Gastroesophageal sphincter (tissue), 4 donors: ENCODE measurements at regions not wholly inside any gene's neighbourhood (a gene's known extent, or its start where the extent isn't known, plus 50 kb on each side); places are given as distances from the start of the nearest gene placed in this dataset.
"Not testable (repeated sequence)": the region's sequence is repeated elsewhere in the genome, so short reads cannot be mapped to it uniquely, and the experiment has no call there.

Experiments used
- ATAC-seq: fragments of 150-250 bp; one replicate; pipeline ENCODE4 v1.9.1; 2016; ENCODE audit warnings: mild to moderate bottlenecking, moderate library complexity
- H3K27ac ChIP-seq, 4 donors: fragments of 200-600 bp; sonication (generic) in 3 of 4; 1 replicate in 3 of 4; 2 replicates in 1 of 4; pipeline ENCODE4 v1.5.1; 2016 to 2019
- H3K27me3 ChIP-seq: fragments of 200-600 bp; sonication (generic); one replicate; pipeline ENCODE4 v1.5.1; 2019
- H3K36me3 ChIP-seq, 2 donors: fragments of 200-600 bp; sonication (generic); one replicate each; pipeline ENCODE4 v1.5.1; 2019; ENCODE audit warnings: control low read depth in 1 of 2
- H3K4me1 ChIP-seq, 3 donors: fragments of 200-600 bp; sonication (generic); 1 replicate in 2 of 3; 2 replicates in 1 of 3; pipeline ENCODE4 v1.5.1; 2016 to 2019; ENCODE audit warnings: control low read depth in 2 of 3
- H3K4me3 ChIP-seq, 2 donors: fragments of 200-600 bp; sonication (generic); one replicate each; pipeline ENCODE4 v1.5.1; 2019; ENCODE audit warnings: mild to moderate bottlenecking in 1 of 2, moderate library complexity in 1 of 2
- H3K9me3 ChIP-seq, 3 donors: fragments of 200-600 bp; sonication (generic); one replicate each; pipeline ENCODE4 v1.5.1; 2017 to 2019; ENCODE audit warnings: control low read depth in 2 of 3
- CTCF ChIP-seq, 4 experiments: fragments of 200-600 bp in 2 of 4; fragments of 450-650 bp in 2 of 4; sonication (generic) in 1 of 4; IDR thresholded peaks; one replicate each; pipeline ENCODE4 v1.5.1; 2017 to 2019; ENCODE audit warnings: antibody characterized with exemption in 4 of 4, mild to moderate bottlenecking in 2 of 4, moderate library complexity in 2 of 4
- EP300 ChIP-seq: sonication (generic); formaldehyde crosslinking; IDR thresholded peaks from one replicate; pipeline ENCODE4 v1.6.1; 2017; ENCODE audit warnings: antibody characterized with exemption, mild to moderate bottlenecking
- POLR2A ChIP-seq, 2 donors: fragments of 450-650 bp; IDR thresholded peaks; one replicate each; pipeline ENCODE4 v1.6.1; 2017; ENCODE audit warnings: antibody characterized with exemption in 2 of 2, mild to moderate bottlenecking in 2 of 2, moderate library complexity in 1 of 2
- POLR2AphosphoS5 ChIP-seq: sonication (generic); formaldehyde crosslinking; IDR thresholded peaks from one replicate; pipeline ENCODE4 v1.6.1; 2017; ENCODE audit warnings: antibody characterized with exemption
- WGBS, 2 donors: methylation state at CpG; one replicate each; pipeline ENCODE4 v1.1.5; 2018; ENCODE audit warnings: low coverage in 1 of 2; 5-methylcytosine and 5-hydroxymethylcytosine counted together

GRCh38 chr13:71359641-71360040 lies 507.4 kb downstream of the DACH1 start:
- Histone ChIP-seq H3K27ac (no peak overlapping the region), H3K9me3 (no peaks in the 10 kb centered on the region), H3K4me3 (no peak overlapping the region), H3K27me3 (no peaks in the 10 kb centered on the region), H3K4me1 (no peaks in the 10 kb centered on the region), H3K36me3 (no peaks in the 10 kb centered on the region)
- 81 to 90% methylated on average over 4 of the region's 4 CpGs for WGBS, 2 donors
- no peak for ATAC-seq
- no peak for TF ChIP-seq CTCF (IDR thresholded peaks at IDR 0.05)

GRCh38 chr13:71358218-71358617 lies 508.8 kb downstream of the DACH1 start:
- no peaks in the 10 kb centered on the region for H3K4me1 ChIP-seq
- TF ChIP-seq POLR2AphosphoS5 (no peak), CTCF (IDR thresholded peaks at IDR 0.05) (no peak), EP300 (no peak), POLR2A (IDR thresholded peaks at IDR 0.05) (no peak)
- no peak for ATAC-seq
- H3K27me3 ChIP-seq: no peaks in the 10 kb centered on the region
- no peak overlapping the region for H3K27ac ChIP-seq
- 17 to 44% methylated on average over 1 of the region's 1 CpG for WGBS, 2 donors
- no peaks in the 10 kb centered on the region for H3K9me3 ChIP-seq
- H3K4me3 ChIP-seq: no peak overlapping the region
- H3K36me3 ChIP-seq: no peaks in the 10 kb centered on the region

- TF ChIP-seq POLR2A (IDR thresholded peaks at IDR 0.05): no peak
- no peak for TF ChIP-seq POLR2AphosphoS5
- no peak for TF ChIP-seq EP300
- no peak for TF ChIP-seq CTCF (IDR thresholded peaks at IDR 0.05)
- WGBS, 2 donors: 87 to 98% methylated on average over 7 of the region's 7 CpGs
- Histone ChIP-seq H3K4me1 (no peaks in the 10 kb centered on the region), H3K4me3 (no peak overlapping the region), H3K9me3 (no peaks in the 10 kb centered on the region), H3K36me3 (no peaks in the 10 kb centered on the region), H3K27me3 (no peaks in the 10 kb centered on the region), H3K27ac (no peak overlapping the region)
- ATAC-seq: no peak
Measured at GRCh38 chr13:71355010-71355409, 512.0 kb downstream of the DACH1 start.

- no peak for TF ChIP-seq POLR2A (IDR thresholded peaks at IDR 0.05)
- TF ChIP-seq POLR2AphosphoS5: no peak
- no peak for TF ChIP-seq CTCF (IDR thresholded peaks at IDR 0.05)
- TF ChIP-seq EP300: no peak
- ATAC-seq: no peak
Measured at GRCh38 chr13:71350886-71351285, 516.1 kb downstream of the DACH1 start.

GRCh38 chr13:71345856-71346255 lies 521.1 kb downstream of the DACH1 start:
- ATAC-seq, H3K4me3 ChIP-seq: not testable (repeated sequence)
- WGBS, 2 donors: 100% methylated on average over 1 of the region's 4 CpGs; no CpG with 5 or more reads in 1 of the 2 donors

More at GRCh38 chr13:71350886-71351285, 516.1 kb downstream of the DACH1 start:
- 60 to 75% methylated on average over 2 of the region's 2 CpGs for WGBS, 2 donors
- H3K36me3 ChIP-seq: no peaks in the 10 kb centered on the region
- no peak overlapping the region for H3K27ac ChIP-seq
- H3K4me1 ChIP-seq: no peaks in the 10 kb centered on the region
- H3K9me3 ChIP-seq: no peaks in the 10 kb centered on the region
- no peak overlapping the region for H3K4me3 ChIP-seq
- no peaks in the 10 kb centered on the region for H3K27me3 ChIP-seq

GRCh38 chr13:71339736-71340135 lies 527.3 kb downstream of the DACH1 start:
- no peak for ATAC-seq
- no peaks in the 10 kb centered on the region for H3K36me3 ChIP-seq
- no peaks in the 10 kb centered on the region for H3K9me3 ChIP-seq
- H3K27me3 ChIP-seq: no peaks in the 10 kb centered on the region
- H3K4me3 ChIP-seq: no peak overlapping the region
- no peak overlapping the region for H3K27ac ChIP-seq
- TF ChIP-seq CTCF (IDR thresholded peaks at IDR 0.05) (no peak), POLR2AphosphoS5 (no peak), EP300 (no peak), POLR2A (IDR thresholded peaks at IDR 0.05) (no peak)
- no peaks in the 10 kb centered on the region for H3K4me1 ChIP-seq
- WGBS, 2 donors: 88 to 100% methylated on average over 1 of the region's 1 CpG

More at GRCh38 chr13:71345856-71346255, 521.1 kb downstream of the DACH1 start:
- H3K36me3 ChIP-seq, H3K27me3 ChIP-seq, H3K4me1 ChIP-seq, H3K9me3 ChIP-seq, H3K27ac ChIP-seq: not testable (repeated sequence)
